Hepatocyte (in vitro differentiated cells): ENCODE measurements at regions not wholly inside any gene's neighbourhood (a gene's known extent, or its start where the extent isn't known, plus 50 kb on each side); places are given as distances from the start of the nearest gene placed in this dataset.

Experiments used
- DNase-seq: peaks from one replicate; pipeline ENCODE4 v3.0.0-alpha.2; 2016; ENCODE audit warnings: low spot score
- H2AFZ ChIP-seq: fragments of 200-600 bp; sonication (generic); 2 replicates; pipeline ENCODE4 v1.6.0; 2016; ENCODE audit warnings: antibody characterized with exemption, mild to moderate bottlenecking
- H3K27ac ChIP-seq: fragments of 200-600 bp; sonication (generic); 2 replicates; pipeline ENCODE4 v1.5.1; 2016; ENCODE audit warnings: mild to moderate bottlenecking
- H3K27me3 ChIP-seq: fragments of 200-600 bp; sonication (generic); 2 replicates; pipeline ENCODE4 v1.6.1; 2016
- H3K36me3 ChIP-seq: fragments of 200-600 bp; sonication (generic); replicated peaks from 2 replicates; pipeline ENCODE4 v1.5.1; 2016; ENCODE audit warnings: low read depth; ENCODE audit not compliant: insufficient read depth
- H3K4me1 ChIP-seq: fragments of 200-600 bp; sonication (generic); 2 replicates; pipeline ENCODE4 v1.5.1; 2016; ENCODE audit warnings: mild to moderate bottlenecking, moderate library complexity; ENCODE audit not compliant: insufficient read depth
- H3K4me2 ChIP-seq: fragments of 200-600 bp; sonication (generic); 2 replicates; pipeline ENCODE4 v1.6.0; 2016
- H3K4me3 ChIP-seq: fragments of 200-600 bp; sonication (generic); 2 replicates; pipeline ENCODE4 v1.5.1; 2016; ENCODE audit warnings: mild to moderate bottlenecking
- H3K79me2 ChIP-seq: fragments of 200-600 bp; sonication (generic); 2 replicates; pipeline ENCODE4 v1.6.0; 2017; ENCODE audit warnings: mild to moderate bottlenecking
- H3K9me2 ChIP-seq: fragments of 200-600 bp; sonication (generic); replicated peaks from 2 replicates; pipeline ENCODE4 v1.6.0; 2017; ENCODE audit warnings: mild to moderate bottlenecking; ENCODE audit not compliant: insufficient read depth
- H3K9me3 ChIP-seq: fragments of 200-600 bp; sonication (generic); 2 replicates; pipeline ENCODE4 v1.5.1; 2016; ENCODE audit warnings: low read depth, mild to moderate bottlenecking
- H4K20me1 ChIP-seq: fragments of 200-600 bp; sonication (generic); 2 replicates; pipeline ENCODE4 v1.6.0; 2016; ENCODE audit warnings: mild to moderate bottlenecking; ENCODE audit not compliant: insufficient read depth, poor library complexity, severe bottlenecking
- EZH2 ChIP-seq: fragments of 200-600 bp; sonication (generic); IDR thresholded peaks from 2 replicates; pipeline ENCODE4 v1.6.1; 2016; ENCODE audit warnings: antibody characterized with exemption, mild to moderate bottlenecking, borderline replicate concordance
- EZH2phosphoT487 ChIP-seq: fragments of 200-600 bp; sonication (generic); IDR thresholded peaks from one replicate; pipeline ENCODE4 v1.6.1; 2018; ENCODE audit warnings: antibody characterized with exemption, mild to moderate bottlenecking, low read depth, moderate library complexity; ENCODE audit not compliant: unreplicated experiment, severe bottlenecking
- WGBS: methylation state at CpG from one replicate; pipeline ENCODE4 v1.1.6; 2016; ENCODE audit warnings: low lambda C conversion rate; ENCODE audit errors: missing lambda C conversion rate; 5-methylcytosine and 5-hydroxymethylcytosine counted together
- TF ChIP-seq, protein P1 (sequence below): fragments of 200-600 bp; sonication (generic); IDR thresholded peaks from 2 replicates; pipeline ENCODE4 v1.5.1; 2016; ENCODE audit warnings: antibody characterized with exemption, mild to moderate bottlenecking; ENCODE audit not compliant: poor library complexity

- Histone ChIP-seq H4K20me1 (no peaks in the 10 kb centered on the region), H3K79me2 (no peaks in the 10 kb centered on the region), H3K36me3 (no peaks in the 10 kb centered on the region), H3K4me3 (no peak overlapping the region), H2AFZ (no peak overlapping the region), H3K9me2 (no peaks in the 10 kb centered on the region), H3K9me3 (no peaks in the 10 kb centered on the region), H3K4me1 (no peaks in the 10 kb centered on the region), H3K27me3 (no peaks in the 10 kb centered on the region), H3K4me2 (no peak overlapping the region), H3K27ac (no peak overlapping the region)
- peak; percentile 14 for DNase-seq
- TF ChIP-seq, protein P1, sequence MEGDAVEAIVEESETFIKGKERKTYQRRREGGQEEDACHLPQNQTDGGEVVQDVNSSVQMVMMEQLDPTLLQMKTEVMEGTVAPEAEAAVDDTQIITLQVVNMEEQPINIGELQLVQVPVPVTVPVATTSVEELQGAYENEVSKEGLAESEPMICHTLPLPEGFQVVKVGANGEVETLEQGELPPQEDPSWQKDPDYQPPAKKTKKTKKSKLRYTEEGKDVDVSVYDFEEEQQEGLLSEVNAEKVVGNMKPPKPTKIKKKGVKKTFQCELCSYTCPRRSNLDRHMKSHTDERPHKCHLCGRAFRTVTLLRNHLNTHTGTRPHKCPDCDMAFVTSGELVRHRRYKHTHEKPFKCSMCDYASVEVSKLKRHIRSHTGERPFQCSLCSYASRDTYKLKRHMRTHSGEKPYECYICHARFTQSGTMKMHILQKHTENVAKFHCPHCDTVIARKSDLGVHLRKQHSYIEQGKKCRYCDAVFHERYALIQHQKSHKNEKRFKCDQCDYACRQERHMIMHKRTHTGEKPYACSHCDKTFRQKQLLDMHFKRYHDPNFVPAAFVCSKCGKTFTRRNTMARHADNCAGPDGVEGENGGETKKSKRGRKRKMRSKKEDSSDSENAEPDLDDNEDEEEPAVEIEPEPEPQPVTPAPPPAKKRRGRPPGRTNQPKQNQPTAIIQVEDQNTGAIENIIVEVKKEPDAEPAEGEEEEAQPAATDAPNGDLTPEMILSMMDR: no peak
- TF ChIP-seq EZH2phosphoT487: no peak
- no peak for TF ChIP-seq EZH2
- WGBS: 64% methylated on average over 2 of the region's 2 CpGs
Measured at GRCh38 chr1:81635816-81636215, 164.9 kb upstream of the ADGRL2 start.

DNA sequence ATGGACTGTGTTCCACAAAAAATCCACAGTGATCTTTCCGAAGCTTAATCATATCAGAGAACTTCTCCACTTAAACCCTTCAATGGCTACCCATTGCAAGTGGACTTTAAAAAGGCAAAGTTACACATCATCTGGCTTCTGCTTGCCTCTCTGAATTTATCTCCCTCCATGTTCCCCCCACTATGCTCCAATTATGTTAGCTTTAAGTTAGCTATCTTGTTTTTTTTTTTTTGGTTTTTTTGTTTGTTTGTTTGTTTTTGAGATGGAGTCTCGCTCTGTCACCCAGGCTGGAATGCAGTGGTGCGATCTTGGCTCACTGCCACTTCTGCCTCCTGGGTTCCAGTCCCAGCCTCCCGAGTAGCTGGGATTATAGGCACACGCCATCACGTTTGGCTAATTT lies 166.4 kb upstream of the ADGRL2 start:
- Histone ChIP-seq H2AFZ (no peak overlapping the region), H3K36me3 (no peaks in the 10 kb centered on the region), H3K4me1 (no peaks in the 10 kb centered on the region), H4K20me1 (no peaks in the 10 kb centered on the region), H3K27me3 (no peaks in the 10 kb centered on the region), H3K27ac (no peak overlapping the region), H3K4me3 (no peak overlapping the region), H3K9me3 (no peaks in the 10 kb centered on the region), H3K4me2 (no peak overlapping the region), H3K9me2 (no peaks in the 10 kb centered on the region), H3K79me2 (no peaks in the 10 kb centered on the region)
- no peak for DNase-seq
- 94% methylated on average over 6 of the region's 6 CpGs for WGBS
- TF ChIP-seq EZH2phosphoT487 (no peak), EZH2 (no peak)
- TF ChIP-seq, protein P1: no peak

DNA sequence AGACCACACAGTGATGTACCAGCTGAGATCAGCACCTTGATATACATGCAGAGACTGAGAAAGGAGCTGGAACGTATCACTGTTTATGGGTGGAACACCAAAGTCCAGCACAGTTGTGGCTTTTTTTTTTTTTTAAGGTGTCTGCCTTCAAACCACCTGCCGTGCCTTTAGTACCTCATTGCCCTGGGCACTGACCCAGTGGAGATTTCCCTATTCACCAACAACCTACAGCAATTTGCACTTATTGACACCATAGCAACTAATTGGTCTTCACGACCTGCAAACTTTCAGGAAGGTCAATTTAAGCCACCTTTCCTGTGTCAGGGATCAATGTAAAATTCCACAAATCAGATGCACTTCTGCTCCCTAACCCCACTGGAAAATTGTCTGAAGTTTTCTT lies 181.6 kb upstream of the ADGRL2 start:
- Histone ChIP-seq H3K27me3 (no peaks in the 10 kb centered on the region), H4K20me1 (no peaks in the 10 kb centered on the region), H3K27ac (no peak overlapping the region), H3K9me2 (no peaks in the 10 kb centered on the region), H3K36me3 (no peaks in the 10 kb centered on the region), H3K79me2 (no peaks in the 10 kb centered on the region), H3K4me1 (no peaks in the 10 kb centered on the region), H2AFZ (no peak overlapping the region), H3K9me3 (no peaks in the 10 kb centered on the region), H3K4me3 (no peak overlapping the region), H3K4me2 (no peak overlapping the region)
- 48% methylated on average over 3 of the region's 3 CpGs for WGBS
- TF ChIP-seq EZH2: no peak
- no peak for TF ChIP-seq EZH2phosphoT487
- TF ChIP-seq, protein P1: no peak
- DNase-seq: no peak

GRCh38 chr1:81618376-81618775 lies 182.4 kb upstream of the ADGRL2 start:
- H2AFZ ChIP-seq: no peak overlapping the region

More at GRCh38 chr1:81618376-81618775, 182.4 kb upstream of the ADGRL2 start:
- Histone ChIP-seq H3K36me3 (no peaks in the 10 kb centered on the region), H3K9me2 (no peaks in the 10 kb centered on the region), H3K27me3 (no peaks in the 10 kb centered on the region), H3K4me2 (no peak overlapping the region), H3K4me1 (no peaks in the 10 kb centered on the region), H3K27ac (no peak overlapping the region), H3K79me2 (no peaks in the 10 kb centered on the region), H3K9me3 (no peaks in the 10 kb centered on the region), H4K20me1 (no peaks in the 10 kb centered on the region), H3K4me3 (no peak overlapping the region)
- DNase-seq: no peak
- no peak for TF ChIP-seq EZH2phosphoT487
- TF ChIP-seq EZH2: no peak
- TF ChIP-seq, protein P1: no peak
